ENCODE measurements at regions not wholly inside any gene's neighbourhood (a gene's known extent, or its start where the extent isn't known, plus 50 kb on each side); places are given as distances from the start of the nearest gene placed in this dataset.
A peak's percentile ranks its signal among the peaks of the same experiment; 100 is the strongest.

DNA sequence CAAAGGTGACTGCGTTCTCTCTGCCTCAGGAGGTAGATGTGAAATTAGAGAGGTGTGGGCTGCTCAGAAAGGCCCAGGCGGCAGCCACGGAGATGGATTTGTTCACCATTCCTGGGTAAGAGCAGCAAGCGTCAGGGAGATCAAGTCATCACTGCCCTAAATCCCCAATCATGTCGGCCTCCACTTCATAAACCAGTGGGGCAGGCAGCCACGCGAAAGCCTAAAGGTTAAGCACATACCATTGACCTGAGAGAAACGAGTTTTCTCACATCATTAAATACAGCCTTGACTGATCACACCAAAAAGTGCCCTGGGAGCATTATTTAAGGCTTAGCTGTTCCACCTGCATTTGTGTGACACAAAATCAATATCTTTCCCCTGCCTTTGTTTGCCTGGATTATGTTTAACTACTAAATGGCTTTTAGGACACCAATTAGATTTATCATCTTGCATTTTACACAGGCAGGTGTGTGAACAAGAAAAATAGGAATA lies 50.7 kb upstream of the FOXB1 start:
- 18% methylated on average over 8 of the region's 8 CpGs for WGBS, 2 donors
- peak in 1 of 2 donors; percentile 2 for DNase-seq
- TF ChIP-seq POLR2A (IDR thresholded peaks at IDR 0.05): no peak
- TF ChIP-seq, protein P1, sequence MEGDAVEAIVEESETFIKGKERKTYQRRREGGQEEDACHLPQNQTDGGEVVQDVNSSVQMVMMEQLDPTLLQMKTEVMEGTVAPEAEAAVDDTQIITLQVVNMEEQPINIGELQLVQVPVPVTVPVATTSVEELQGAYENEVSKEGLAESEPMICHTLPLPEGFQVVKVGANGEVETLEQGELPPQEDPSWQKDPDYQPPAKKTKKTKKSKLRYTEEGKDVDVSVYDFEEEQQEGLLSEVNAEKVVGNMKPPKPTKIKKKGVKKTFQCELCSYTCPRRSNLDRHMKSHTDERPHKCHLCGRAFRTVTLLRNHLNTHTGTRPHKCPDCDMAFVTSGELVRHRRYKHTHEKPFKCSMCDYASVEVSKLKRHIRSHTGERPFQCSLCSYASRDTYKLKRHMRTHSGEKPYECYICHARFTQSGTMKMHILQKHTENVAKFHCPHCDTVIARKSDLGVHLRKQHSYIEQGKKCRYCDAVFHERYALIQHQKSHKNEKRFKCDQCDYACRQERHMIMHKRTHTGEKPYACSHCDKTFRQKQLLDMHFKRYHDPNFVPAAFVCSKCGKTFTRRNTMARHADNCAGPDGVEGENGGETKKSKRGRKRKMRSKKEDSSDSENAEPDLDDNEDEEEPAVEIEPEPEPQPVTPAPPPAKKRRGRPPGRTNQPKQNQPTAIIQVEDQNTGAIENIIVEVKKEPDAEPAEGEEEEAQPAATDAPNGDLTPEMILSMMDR (IDR thresholded peaks at IDR 0.05): no peak
- Histone ChIP-seq H3K27me3 (no peaks in the 10 kb centered on the region), H3K27ac (no peak overlapping the region), H3K9me3 (no peaks in the 10 kb centered on the region), H3K4me3 (replicated peaks in 1 of 3) (no peak overlapping the region), H3K4me1 (no peaks in the 10 kb centered on the region), H3K36me3 (no peaks in the 10 kb centered on the region)
- intact Hi-C loops (cut with DNase I): no loop called here

DNA sequence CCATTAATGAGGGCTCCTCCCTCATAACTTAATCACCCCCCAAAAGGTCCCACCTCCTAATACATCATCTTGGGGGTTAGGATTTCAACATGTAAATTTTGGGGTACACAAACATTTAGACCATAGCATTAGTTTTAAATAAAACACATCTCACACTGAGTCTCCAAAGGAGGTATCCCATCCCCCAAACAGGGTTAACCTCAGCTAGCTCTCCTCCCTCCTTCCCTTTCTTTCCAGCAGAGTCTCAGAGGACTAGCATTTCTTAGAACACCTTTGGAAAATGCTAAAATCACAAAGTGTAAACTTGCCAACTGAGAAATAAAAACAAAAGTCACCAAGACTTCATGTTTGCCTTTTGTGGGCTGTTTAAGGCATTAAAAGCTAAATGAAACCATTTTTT lies 51.2 kb upstream of the FOXB1 start:
- Histone ChIP-seq H3K9me3 (no peaks in the 10 kb centered on the region), H3K4me1 (no peaks in the 10 kb centered on the region), H3K27ac (no peak overlapping the region), H3K27me3 (no peaks in the 10 kb centered on the region), H3K4me3 (replicated peaks in 1 of 3) (no peak overlapping the region), H3K36me3 (no peaks in the 10 kb centered on the region)
- intact Hi-C loops (cut with DNase I): no loop called here
- no peak for TF ChIP-seq POLR2A (IDR thresholded peaks at IDR 0.05)
- TF ChIP-seq, protein P1 (IDR thresholded peaks at IDR 0.05): no peak
- no peak for DNase-seq

DNA sequence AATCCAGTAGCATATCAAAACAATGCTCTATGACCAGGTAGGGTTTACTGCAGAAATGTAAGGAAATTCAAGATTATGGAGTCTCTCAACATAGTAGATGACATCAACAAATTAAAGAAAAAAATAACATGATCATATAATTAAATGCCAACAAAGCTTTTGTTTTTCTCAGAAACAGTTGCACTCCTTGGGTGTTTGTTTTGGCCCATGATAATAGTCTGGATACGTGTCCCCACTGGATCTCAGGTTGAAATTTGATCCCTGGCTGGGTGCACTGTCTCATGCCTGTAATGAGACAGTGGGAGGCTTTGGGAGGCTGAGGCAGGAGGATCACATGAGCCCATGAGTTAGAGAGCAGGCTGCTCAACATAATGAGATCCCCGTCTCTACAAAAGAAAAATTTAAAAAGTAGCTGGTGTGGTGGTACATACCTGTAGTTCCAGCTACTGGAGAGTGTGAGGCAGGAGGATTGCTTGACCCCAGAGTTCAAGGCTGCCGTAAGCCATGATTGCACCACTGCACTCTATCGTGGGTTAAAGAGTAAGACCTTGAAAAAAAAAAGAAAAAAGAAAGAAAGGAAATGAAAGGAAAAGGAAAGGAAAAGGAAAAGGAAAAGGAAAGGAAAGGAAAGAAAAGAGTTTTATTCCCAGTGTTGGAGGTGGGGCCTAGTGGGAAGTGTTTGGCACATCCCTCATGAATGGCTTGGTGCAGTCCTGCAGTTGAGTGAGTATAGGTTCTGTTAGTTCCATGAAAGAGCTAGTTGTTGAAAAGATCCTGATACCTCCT lies 53.3 kb upstream of the FOXB1 start:
- TF ChIP-seq POLR2A (IDR thresholded peaks at IDR 0.05): no peak
- TF ChIP-seq, protein P1 (IDR thresholded peaks at IDR 0.05): no peak
- no peak overlapping the region for H3K4me3 ChIP-seq (replicated peaks in 1 of 3)
- no peaks in the 10 kb centered on the region for H3K36me3 ChIP-seq
- DNase-seq: no peak
- intact Hi-C loops (cut with DNase I): no loop called here
- H3K4me1 ChIP-seq: no peaks in the 10 kb centered on the region
- H3K27me3 ChIP-seq: no peaks in the 10 kb centered on the region
- H3K9me3 ChIP-seq: no peaks in the 10 kb centered on the region
- 75 to 86% methylated on average over 4 of the region's 4 CpGs for WGBS, 2 donors
- no peak overlapping the region for H3K27ac ChIP-seq

DNA sequence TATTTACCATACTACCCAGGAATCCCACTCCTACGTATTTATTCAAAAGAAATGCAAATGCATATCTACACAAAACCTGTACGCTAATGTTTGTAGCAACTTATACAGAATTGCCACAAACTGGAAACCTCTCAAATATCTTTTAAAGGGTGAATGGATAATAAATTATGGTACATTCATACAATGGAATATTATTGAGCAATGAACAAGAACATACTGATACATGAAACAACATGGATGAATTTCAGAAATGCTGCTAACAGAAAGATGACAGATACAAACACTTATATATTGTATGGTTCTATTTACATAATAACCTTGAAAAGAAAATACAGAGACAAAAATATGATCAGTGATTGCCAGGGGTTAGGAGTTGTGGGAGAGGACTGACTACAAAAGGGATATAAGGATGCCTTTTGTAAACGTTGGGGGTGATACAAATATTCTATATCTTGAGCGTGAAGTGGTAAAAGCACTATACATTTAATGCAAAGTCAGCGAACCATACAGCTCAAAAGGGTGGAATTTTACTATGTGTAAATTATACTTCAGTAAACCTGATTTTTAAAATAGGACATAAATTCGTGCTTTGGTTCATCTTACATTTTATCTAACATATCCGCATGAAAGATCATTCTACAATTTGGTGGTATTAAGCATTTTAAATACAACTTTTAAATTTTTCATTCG lies 55.0 kb upstream of the FOXB1 start:
- no peak for DNase-seq
- H3K4me1 ChIP-seq: no peaks in the 10 kb centered on the region
- H3K36me3 ChIP-seq: no peaks in the 10 kb centered on the region
- H3K27ac ChIP-seq: no peak overlapping the region
- H3K27me3 ChIP-seq: no peaks in the 10 kb centered on the region
- intact Hi-C loops (cut with DNase I): no loop called here
- WGBS, 2 donors: 88 to 89% methylated on average over 8 of the region's 8 CpGs
- TF ChIP-seq, protein P1 (IDR thresholded peaks at IDR 0.05): no peak
- no peak for TF ChIP-seq POLR2A (IDR thresholded peaks at IDR 0.05)
- no peaks in the 10 kb centered on the region for H3K9me3 ChIP-seq
- H3K4me3 ChIP-seq (replicated peaks in 1 of 3): no peak overlapping the region

DNA sequence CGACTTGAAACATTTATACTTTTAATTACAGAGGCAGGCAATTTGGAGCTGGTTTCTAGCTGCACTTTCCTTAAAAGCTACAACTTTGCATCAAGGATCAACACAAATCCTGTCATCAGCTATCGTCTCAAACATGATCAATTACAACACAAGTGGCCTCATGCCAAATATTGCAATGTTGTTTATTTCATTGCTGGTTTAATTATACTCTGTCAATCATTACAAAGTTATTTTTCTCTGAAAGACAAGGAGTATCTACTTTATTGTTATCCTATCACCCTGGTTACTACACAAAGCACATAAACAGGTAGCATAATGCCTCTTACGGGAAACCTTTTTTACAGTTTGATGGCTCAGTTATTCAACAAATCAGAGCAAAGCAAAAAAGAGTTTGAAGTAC lies 58.0 kb upstream of the FOXB1 start:
- no peaks in the 10 kb centered on the region for H3K9me3 ChIP-seq
- intact Hi-C loops (cut with DNase I): no loop called here
- no peak overlapping the region for H3K27ac ChIP-seq
- DNase-seq: no peak
- no peaks in the 10 kb centered on the region for H3K27me3 ChIP-seq
- H3K4me3 ChIP-seq (replicated peaks in 1 of 3): no peak overlapping the region
- H3K36me3 ChIP-seq: no peaks in the 10 kb centered on the region
- no peaks in the 10 kb centered on the region for H3K4me1 ChIP-seq
- WGBS, 2 donors: 78 to 84% methylated on average over 3 of the region's 3 CpGs
- TF ChIP-seq POLR2A (IDR thresholded peaks at IDR 0.05): no peak
- TF ChIP-seq, protein P1 (IDR thresholded peaks at IDR 0.05): no peak
